H1 (cell line): ENCODE measurements at regions not wholly inside any gene's neighbourhood (a gene's known extent, or its start where the extent isn't known, plus 50 kb on each side); places are given as distances from the start of the nearest gene placed in this dataset.

Experiments used
- CTCF ChIA-PET: fragments of 300-600 bp; sonication (Branson Sonifier 250); formaldehyde crosslinking; loops from one replicate; lab custom pipeline; 2021; ENCODE audit not compliant: partially characterized antibody; lab: Charles Lee
- POLR2A ChIA-PET: fragments of 300-600 bp; sonication (Branson Sonifier 250); formaldehyde crosslinking; loops from one replicate; lab custom pipeline; 2021; ENCODE audit warnings: inconsistent platforms; ENCODE audit not compliant: partially characterized antibody; lab: Charles Lee
- DNase-seq, 2 experiments: peaks; one replicate each; pipeline versions ENCODE4 v3.0.0 to v3.0.0-alpha.2; 2010 to 2022; ENCODE audit warnings: low spot score in 2 of 2, low read depth in 1 of 2, mixed read lengths in 1 of 2
- FAIRE-seq: peaks from 2 replicates; lab custom pipeline; 2011; peaks lifted over from hg19 to GRCh38; lab: Jason Lieb, UNC
- H2AFZ ChIP-seq: 2 replicates; pipeline ENCODE4 v1.8.1; 2012; ENCODE audit warnings: low read length, inconsistent platforms
- H2AK5ac ChIP-seq: 2 replicates; pipeline ENCODE4 v1.6.1; 2013; ENCODE audit warnings: low read depth, low read length
- H2BK120ac ChIP-seq: replicated peaks from 2 replicates; pipeline ENCODE3; 2013; ENCODE audit warnings: low read depth, low read length, inconsistent platforms
- H2BK12ac ChIP-seq: 2 replicates; pipeline ENCODE4 v1.6.1; 2013; ENCODE audit warnings: low read depth, low read length
- H2BK15ac ChIP-seq: 2 replicates; pipeline ENCODE4 v1.6.1; 2013; ENCODE audit warnings: low read length
- H2BK20ac ChIP-seq: 2 replicates; pipeline ENCODE4 v1.6.1; 2013; ENCODE audit warnings: low read length
- H2BK5ac ChIP-seq: 2 replicates; pipeline ENCODE4 v1.6.1; 2013; ENCODE audit warnings: low read depth, low read length
- H3K14ac ChIP-seq: 2 replicates; pipeline ENCODE4 v1.6.1; 2013; ENCODE audit warnings: inconsistent platforms; ENCODE audit not compliant: insufficient read length
- H3K18ac ChIP-seq: 2 replicates; pipeline ENCODE4 v1.6.1; 2013; ENCODE audit warnings: low read length; ENCODE audit errors: extremely low read depth
- H3K23ac ChIP-seq: 2 replicates; pipeline ENCODE4 v1.6.1; 2013; ENCODE audit warnings: inconsistent platforms; ENCODE audit not compliant: insufficient read length
- H3K23me2 ChIP-seq: 2 replicates; pipeline ENCODE4 v1.6.1; 2013; ENCODE audit warnings: low read depth, low read length
- H3K27ac ChIP-seq: 2 replicates; pipeline ENCODE4 v1.6.1; 2011; ENCODE audit warnings: low read depth, low read length, inconsistent platforms
- H3K27me3 ChIP-seq, 4 experiments: replicated peaks in 1 of 4; 1 replicate in 1 of 4; 2 replicates in 3 of 4; pipeline versions ENCODE4 v1.6.1 to v1.8.1; 2011 to 2013; ENCODE audit warnings: low read length in 3 of 4, mild to moderate bottlenecking in 3 of 4, inconsistent platforms in 2 of 4, mixed read lengths in 2 of 4, moderate library complexity in 1 of 4; ENCODE audit not compliant: control insufficient read depth in 3 of 4, insufficient read depth in 3 of 4; ENCODE audit errors: extremely low read depth in 1 of 4
- H3K36me3 ChIP-seq, 4 experiments: 2 replicates each; pipeline versions ENCODE4 v1.6.1 to v1.8.1; 2011 to 2013; ENCODE audit warnings: mild to moderate bottlenecking in 4 of 4, low read length in 3 of 4, moderate library complexity in 2 of 4, control low read depth in 1 of 4, inconsistent platforms in 1 of 4; ENCODE audit not compliant: insufficient read depth in 4 of 4, control insufficient read depth in 2 of 4
- H3K4ac ChIP-seq: replicated peaks from 2 replicates; pipeline ENCODE3; 2013; ENCODE audit warnings: low read length, low read depth, mixed read lengths, inconsistent platforms; ENCODE audit not compliant: insufficient read length
- H3K4me1 ChIP-seq, 4 experiments: replicated peaks in 1 of 4; 1 replicate in 1 of 4; 2 replicates in 3 of 4; pipeline versions ENCODE4 v1.6.1 to v1.8.1; 2011 to 2013; ENCODE audit warnings: low read length in 3 of 4, inconsistent platforms in 2 of 4, mixed read lengths in 1 of 4; ENCODE audit not compliant: insufficient read depth in 4 of 4, control insufficient read depth in 3 of 4
- H3K4me2 ChIP-seq, 2 experiments: 2 replicates each; pipeline versions ENCODE4 v1.6.1 to v1.8.1; 2011 to 2013; ENCODE audit warnings: low read depth in 2 of 2, low read length in 2 of 2, control low read depth in 1 of 2, inconsistent platforms in 1 of 2, mild to moderate bottlenecking in 1 of 2; ENCODE audit not compliant: insufficient read depth in 1 of 2
- H3K4me3 ChIP-seq, 4 experiments: fragments of 200-600, 300-600 bp in 1 of 4; sonication (generic), shearing (Covaris generic), sonication (Bioruptor Twin) in 1 of 4; 2 replicates each; pipeline versions ENCODE4 v1.5.1 to v1.8.1; 2011 to 2016; ENCODE audit warnings: low read length in 4 of 4, low read depth in 3 of 4, control low read depth in 2 of 4, inconsistent platforms in 2 of 4, mild to moderate bottlenecking in 2 of 4, mixed read lengths in 1 of 4, moderate library complexity in 1 of 4; ENCODE audit not compliant: insufficient read depth in 2 of 4; ENCODE audit errors: extremely low read depth in 1 of 4
- H3K56ac ChIP-seq: replicated peaks from 2 replicates; pipeline ENCODE3; 2013; ENCODE audit warnings: low read depth, mild to moderate bottlenecking, mixed read lengths, low read length, inconsistent platforms; ENCODE audit not compliant: insufficient read length
- H3K79me1 ChIP-seq: 2 replicates; pipeline ENCODE4 v1.6.1; 2013; ENCODE audit warnings: low read depth, low read length, control low read depth
- H3K79me2 ChIP-seq, 2 experiments: 2 replicates each; pipeline versions ENCODE4 v1.6.1 to v1.8.1; 2012 to 2013; ENCODE audit warnings: low read length in 2 of 2, mild to moderate bottlenecking in 2 of 2, inconsistent platforms in 1 of 2; ENCODE audit not compliant: insufficient read depth in 2 of 2, control insufficient read depth in 1 of 2
- H3K9ac ChIP-seq, 4 experiments: replicated peaks in 1 of 4; 1 replicate in 1 of 4; 2 replicates in 3 of 4; pipeline versions ENCODE4 v1.6.1 to v1.8.1; 2011 to 2013; ENCODE audit warnings: low read depth in 3 of 4, low read length in 3 of 4, control low read depth in 2 of 4, mild to moderate bottlenecking in 2 of 4, moderate library complexity in 2 of 4, inconsistent platforms in 1 of 4; ENCODE audit errors: extremely low read depth in 1 of 4
- H3K9me3 ChIP-seq, 2 experiments: 2 replicates each; pipeline versions ENCODE4 v1.6.1 to v1.8.1; 2012 to 2013; ENCODE audit warnings: mild to moderate bottlenecking in 2 of 2, moderate library complexity in 2 of 2, control low read depth in 1 of 2, inconsistent platforms in 1 of 2, low read depth in 1 of 2, low read length in 1 of 2, mixed read lengths in 1 of 2; ENCODE audit not compliant: insufficient read depth in 2 of 2
- H4K20me1 ChIP-seq, 2 experiments: replicated peaks in 1 of 2; 2 replicates each; pipeline versions ENCODE3 to v1.8.1; 2011 to 2013; ENCODE audit warnings: inconsistent platforms in 2 of 2, low read length in 2 of 2, mild to moderate bottlenecking in 1 of 2; ENCODE audit not compliant: insufficient read depth in 2 of 2, control insufficient read depth in 1 of 2
- H4K5ac ChIP-seq: 2 replicates; pipeline ENCODE4 v1.6.1; 2013; ENCODE audit warnings: low read length, low read depth, mixed read lengths, inconsistent platforms; ENCODE audit not compliant: insufficient read length
- H4K8ac ChIP-seq: 2 replicates; pipeline ENCODE4 v1.8.0; 2013; ENCODE audit warnings: mild to moderate bottlenecking, moderate library complexity, low read length, inconsistent platforms; ENCODE audit not compliant: insufficient read depth; ENCODE audit errors: extremely low read depth
- H4K91ac ChIP-seq: replicated peaks from 2 replicates; pipeline ENCODE3; 2013; ENCODE audit warnings: low read length, mixed read lengths, inconsistent platforms; ENCODE audit not compliant: insufficient read length
- CTBP2 ChIP-seq: IDR thresholded peaks from 2 replicates; pipeline ENCODE4 v1.7.0; 2011; ENCODE audit warnings: borderline replicate concordance, mild to moderate bottlenecking, moderate library complexity, mixed read lengths, low read length; ENCODE audit not compliant: insufficient read depth, insufficient read length
- CTCF ChIP-seq, 3 experiments: IDR thresholded peaks; 1 replicate in 2 of 3; 2 replicates in 1 of 3; pipeline versions ENCODE4 v1.5.1 to v1.6.1; 2011; ENCODE audit warnings: low read length in 3 of 3, mild to moderate bottlenecking in 3 of 3, inconsistent platforms in 2 of 3, low read depth in 1 of 3, moderate library complexity in 1 of 3; ENCODE audit not compliant: insufficient read depth in 1 of 3; ENCODE audit errors: control extremely low read depth in 1 of 3
- EGR1 ChIP-seq: IDR thresholded peaks from 2 replicates; pipeline ENCODE4 v1.6.1; 2011; ENCODE audit warnings: low read depth, low read length, borderline replicate concordance
- JUN ChIP-seq: IDR thresholded peaks from 2 replicates; pipeline ENCODE4 v1.6.1; 2011; ENCODE audit warnings: low read depth, mild to moderate bottlenecking, improper control_type of control experiment, low read length
- JUND ChIP-seq: IDR thresholded peaks from 2 replicates; pipeline ENCODE4 v1.6.1; 2011; ENCODE audit warnings: mild to moderate bottlenecking, improper control_type of control experiment, low read length
- MAX ChIP-seq: IDR thresholded peaks from 2 replicates; pipeline ENCODE4 v1.6.1; 2012; ENCODE audit warnings: inconsistent platforms
- NANOG ChIP-seq: IDR thresholded peaks from 2 replicates; pipeline ENCODE4 v1.6.1; 2011; ENCODE audit warnings: low read length, low read depth, mild to moderate bottlenecking, inconsistent platforms; ENCODE audit not compliant: insufficient read depth, poor library complexity, severe bottlenecking
- POLR2A ChIP-seq, 2 experiments: IDR thresholded peaks; 1 replicate in 1 of 2; 2 replicates in 1 of 2; pipeline ENCODE4 v1.6.1; 2011; ENCODE audit warnings: low read depth in 2 of 2, low read length in 2 of 2, mild to moderate bottlenecking in 2 of 2; ENCODE audit errors: control extremely low read depth in 1 of 2
- RXRA ChIP-seq: IDR thresholded peaks from 2 replicates; pipeline ENCODE4 v1.6.1; 2011; ENCODE audit warnings: low read depth, mild to moderate bottlenecking, low read length, moderate library complexity; ENCODE audit not compliant: insufficient read depth
- SUZ12 ChIP-seq: fragments of 200-600 bp; sonication (generic); IDR thresholded peaks from 2 replicates; pipeline ENCODE4 v1.6.1; 2012; ENCODE audit warnings: mild to moderate bottlenecking, inconsistent platforms, low read length, moderate library complexity, mixed read lengths
- USF2 ChIP-seq: IDR thresholded peaks from 2 replicates; pipeline ENCODE4 v1.6.1; 2011; ENCODE audit warnings: low read length, improper control_type of control experiment
- WGBS, 2 experiments: shearing (Covaris generic) in 1 of 2; methylation state at CpG; one replicate each; pipeline versions ENCODE4 v1.1.6 to v1.1.7; 2013 to 2015; ENCODE audit warnings: low lambda C conversion rate in 2 of 2, mixed read lengths in 2 of 2, inconsistent platforms in 1 of 2, low coverage in 1 of 2, missing lambda C conversion rate in 1 of 2; ENCODE audit not compliant: insufficient replicate concordance in 2 of 2, insufficient coverage in 1 of 2, insufficient read length in 1 of 2; ENCODE audit errors: extremely low coverage in 1 of 2, missing lambda C conversion rate in 1 of 2; 5-methylcytosine and 5-hydroxymethylcytosine counted together

- Histone ChIP-seq H3K79me2 (no peaks in the 10 kb centered on the region), H3K79me1 (no peaks in the 10 kb centered on the region), H3K27me3 (no peaks in the 10 kb centered on the region), H3K27ac (no peak overlapping the region), H4K20me1 (no peaks in the 10 kb centered on the region), H3K23ac (no peak overlapping the region), H3K56ac (no peak overlapping the region), H2AK5ac (no peak overlapping the region), H3K4ac (no peak overlapping the region), H2BK20ac (no peak overlapping the region), H3K4me2 (no peak overlapping the region), H4K91ac (no peak overlapping the region), H3K18ac (no peak overlapping the region), H3K9me3 (no peaks in the 10 kb centered on the region), H4K5ac (no peak overlapping the region), H3K4me1 (peaks cover 0 to 3% (median 1%) of the 10 kb centered on the region in 4 experiments; a peak in 2 of 7 replicates), H2AFZ (no peak overlapping the region), H2BK15ac (no peak overlapping the region), H3K9ac (no peak overlapping the region), H3K23me2 (no peaks in the 10 kb centered on the region), H2BK120ac (no peak overlapping the region), H3K36me3 (no peaks in the 10 kb centered on the region), H2BK12ac (no peak overlapping the region), H2BK5ac (no peak overlapping the region), H3K14ac (no peak overlapping the region), H3K4me3 (no peak overlapping the region), H4K8ac (no peak overlapping the region)
- 87% methylated on average over 2 of the region's 2 CpGs; no CpG with 5 or more reads in 1 of the 2 experiments for WGBS, 2 experiments
- ChIA-PET CTCF (no interaction called here), POLR2A (interaction anchor here (0.6 kb wide), 1 partner anchor 18 kb away, joined by 3 read pairs; no protein-coding TSS in a partner anchor)
- no peak for DNase-seq
- no peak for FAIRE-seq
- TF ChIP-seq EGR1 (no peak), RXRA (no peak), CTCF (IDR thresholded peaks at IDR 0.05; ENCODE audit: control extremely low read depth in 1 of 3, insufficient read depth in 1 of 3, low read depth in 1 of 3, low read length in 3 of 3) (no peak), NANOG (no peak), JUN (no peak), USF2 (no peak), JUND (no peak), POLR2A (IDR thresholded peaks at IDR 0.05; ENCODE audit: control extremely low read depth in 1 of 2, low read depth in 2 of 2, low read length in 2 of 2) (no peak), SUZ12 (no peak), CTBP2 (no peak), MAX (no peak)
Measured at GRCh38 chr20:53843645-53844044, 226.7 kb downstream of the BCAS1 start.
